PC-9 (cell line): ENCODE measurements at regions not wholly inside any gene's neighbourhood (a gene's known extent, or its start where the extent isn't known, plus 50 kb on each side); places are given as distances from the start of the nearest gene placed in this dataset.

ENCODE experiments used
- BruUV-seq: library from RNA; stranded (reverse); fragments of 400-500 nt; replicated peaks from 2 replicates; lab custom pipeline; 2021; lab: Mats Ljungman, UMichigan
- CTCF ChIA-PET: fragments of 300-600 bp; sonication (Branson Sonifier 250); formaldehyde crosslinking; loops from one replicate; lab custom pipeline; 2022; ENCODE audit warnings: antibody characterized with exemption; lab: Charles Lee
- POLR2A ChIA-PET: fragments of 300-600 bp; sonication (Branson Sonifier 250); formaldehyde crosslinking; loops from one replicate; lab custom pipeline; 2022; ENCODE audit warnings: antibody characterized with exemption; ENCODE audit not compliant: unreplicated experiment; lab: Charles Lee
- DNase-seq, 2 experiments: peaks; one replicate each; pipeline versions ENCODE4 v3.0.0 to v3.0.0-alpha.2; 2015 to 2022; ENCODE audit warnings: mixed read lengths in 1 of 2
- H2AFZ ChIP-seq: fragments of 200-600 bp; sonication (generic); 2 replicates; pipeline ENCODE4 v1.8.1; 2017; ENCODE audit warnings: antibody characterized with exemption
- H3F3A ChIP-seq: fragments of 200-600 bp; sonication (generic); 2 replicates; pipeline ENCODE4 v1.8.1; 2017; ENCODE audit warnings: antibody characterized with exemption, mild to moderate bottlenecking, low read depth; ENCODE audit not compliant: insufficient read depth
- H3K27ac ChIP-seq: fragments of 200-600 bp; sonication (generic); 2 replicates; pipeline ENCODE4 v1.6.1; 2016; ENCODE audit warnings: mixed run types
- H3K27me3 ChIP-seq: fragments of 200-600 bp; sonication (generic); 2 replicates; pipeline ENCODE4 v1.6.1; 2016; ENCODE audit warnings: low read depth, mixed run types; ENCODE audit not compliant: insufficient read depth
- H3K36me3 ChIP-seq: fragments of 200-600 bp; sonication (generic); 2 replicates; pipeline ENCODE4 v1.6.1; 2016; ENCODE audit warnings: low read depth, mixed run types
- H3K4me1 ChIP-seq: fragments of 200-600 bp; sonication (generic); replicated peaks from 2 replicates; pipeline ENCODE4 v1.6.1; 2016; ENCODE audit warnings: mixed run types; ENCODE audit not compliant: insufficient read depth
- H3K4me2 ChIP-seq: fragments of 200-600 bp; sonication (generic); 2 replicates; pipeline ENCODE4 v1.6.1; 2017; ENCODE audit warnings: mixed run types
- H3K4me3 ChIP-seq: fragments of 200-600 bp; sonication (generic); 2 replicates; pipeline ENCODE4 v1.6.1; 2016; ENCODE audit warnings: mixed run types
- H3K79me2 ChIP-seq: fragments of 200-600 bp; sonication (generic); 2 replicates; pipeline ENCODE4 v1.6.1; 2017; ENCODE audit warnings: low read depth, mixed run types
- H3K9me2 ChIP-seq: fragments of 200-600 bp; sonication (generic); 2 replicates; pipeline ENCODE4 v1.8.1; 2017; ENCODE audit warnings: mild to moderate bottlenecking; ENCODE audit not compliant: insufficient read depth
- H3K9me3 ChIP-seq: fragments of 200-600 bp; sonication (generic); 2 replicates; pipeline ENCODE4 v1.8.1; 2016; ENCODE audit warnings: low read depth; ENCODE audit not compliant: insufficient read depth
- H4K20me1 ChIP-seq: fragments of 200-600 bp; sonication (generic); 2 replicates; pipeline ENCODE4 v1.8.1; 2017; ENCODE audit not compliant: insufficient read depth
- CTCF ChIP-seq: fragments of 200-600 bp; sonication (generic); conservative IDR thresholded peaks from 2 replicates; pipeline ENCODE4 v1.6.1; 2017; ENCODE audit warnings: mixed run types, antibody characterized with exemption, mild to moderate bottlenecking, moderate library complexity
- EZH2 ChIP-seq: fragments of 200-600 bp; sonication (generic); IDR thresholded peaks from 2 replicates; pipeline ENCODE4 v1.8.0; 2017; ENCODE audit warnings: antibody characterized with exemption, low read depth
- intact Hi-C: fragments of 100-400 bp; cut with micrococcal nuclease; formaldehyde crosslinking; loops from one replicate; pipeline ENCODE4 v1.10.0; 2022; ENCODE audit not compliant: unreplicated experiment

- no TSS peak for BruUV-seq
- no peak overlapping the region for H3K4me2 ChIP-seq
- no peak overlapping the region for H3K4me3 ChIP-seq
- no peaks in the 10 kb centered on the region for H3K27me3 ChIP-seq
- H3K9me2 ChIP-seq: no peaks in the 10 kb centered on the region
- intact Hi-C loops: no loop called here
- H3K27ac ChIP-seq: no peak overlapping the region
- no peaks in the 10 kb centered on the region for H3K9me3 ChIP-seq
- H3K4me1 ChIP-seq: peaks cover 11% of the 10 kb centered on the region; the same call in 1 of the 2 replicates
- H3K79me2 ChIP-seq: no peaks in the 10 kb centered on the region
- no peaks in the 10 kb centered on the region for H3F3A ChIP-seq
- CTCF ChIA-PET: no interaction called here
- no peak for DNase-seq
- H4K20me1 ChIP-seq: no peaks in the 10 kb centered on the region
- POLR2A ChIA-PET: no interaction called here
- no peak overlapping the region for H2AFZ ChIP-seq
- no peak for TF ChIP-seq CTCF
- no peaks in the 10 kb centered on the region for H3K36me3 ChIP-seq
Measured at GRCh38 chr10:92761571-92761970, 71.8 kb downstream of the HHEX start.

- intact Hi-C loops: no loop called here
- Histone ChIP-seq H3K36me3 (no peaks in the 10 kb centered on the region), H3K79me2 (no peaks in the 10 kb centered on the region), H3K9me3 (no peaks in the 10 kb centered on the region), H3F3A (no peaks in the 10 kb centered on the region), H3K4me1 (no peaks in the 10 kb centered on the region; the same call in 1 of the 2 replicates), H4K20me1 (no peaks in the 10 kb centered on the region), H3K9me2 (no peaks in the 10 kb centered on the region), H3K27me3 (no peaks in the 10 kb centered on the region), H3K27ac (no peak overlapping the region), H3K4me2 (no peak overlapping the region), H3K4me3 (no peak overlapping the region), H2AFZ (no peak overlapping the region)
- DNase-seq: no peak
- ChIA-PET CTCF (interaction anchor here (0.6 kb wide), 1 partner anchor 603 kb away, joined by 3 read pairs; no protein-coding TSS in a partner anchor), POLR2A (no interaction called here)
- no TSS peak for BruUV-seq
- TF ChIP-seq EZH2 (no peak), CTCF (no peak)
Measured at GRCh38 chr10:92763634-92764155, 73.9 kb downstream of the HHEX start.

- H3K79me2 ChIP-seq: no peaks in the 10 kb centered on the region
- ChIA-PET POLR2A (no interaction called here), CTCF (interaction anchor here (0.7 kb wide), 1 partner anchor 1553 kb away, joined by 5 read pairs; no protein-coding TSS in a partner anchor)
Measured at GRCh38 chr10:92766451-92766850, 76.7 kb downstream of the HHEX start.

GRCh38 chr10:92768104-92768503, 78.3 kb downstream of the HHEX start:
- H2AFZ ChIP-seq: no peak overlapping the region
- H3K79me2 ChIP-seq: no peaks in the 10 kb centered on the region
- intact Hi-C loops: no loop called here
- no peaks in the 10 kb centered on the region for H3F3A ChIP-seq
- no peak overlapping the region for H3K27ac ChIP-seq
- no peaks in the 10 kb centered on the region for H3K4me1 ChIP-seq
- TF ChIP-seq EZH2: no peak
- TF ChIP-seq CTCF: no peak
- no peak overlapping the region for H3K4me3 ChIP-seq
- BruUV-seq: no TSS peak
- no peaks in the 10 kb centered on the region for H4K20me1 ChIP-seq
- H3K36me3 ChIP-seq: no peaks in the 10 kb centered on the region
- no peaks in the 10 kb centered on the region for H3K9me3 ChIP-seq
- no peaks in the 10 kb centered on the region for H3K9me2 ChIP-seq
- CTCF ChIA-PET: no interaction called here
- no peak overlapping the region for H3K4me2 ChIP-seq
- POLR2A ChIA-PET: no interaction called here
- no peaks in the 10 kb centered on the region for H3K27me3 ChIP-seq
- no peak for DNase-seq

More at GRCh38 chr10:92766451-92766850, 76.7 kb downstream of the HHEX start:
- Histone ChIP-seq H3K4me1 (no peaks in the 10 kb centered on the region), H4K20me1 (no peaks in the 10 kb centered on the region), H3K27ac (no peak overlapping the region), H3K36me3 (no peaks in the 10 kb centered on the region), H3K9me3 (no peaks in the 10 kb centered on the region), H3K4me2 (no peak overlapping the region), H3K9me2 (no peaks in the 10 kb centered on the region), H2AFZ (no peak overlapping the region), H3K27me3 (no peaks in the 10 kb centered on the region), H3F3A (no peaks in the 10 kb centered on the region), H3K4me3 (no peak overlapping the region)
- intact Hi-C loops: no loop called here
- no peak for DNase-seq
- BruUV-seq: no TSS peak
- TF ChIP-seq EZH2: no peak
